OCI-LY7 (cell line): ENCODE measurements at regions not wholly inside any gene's neighbourhood (a gene's known extent, or its start where the extent isn't known, plus 50 kb on each side); places are given as distances from the start of the nearest gene placed in this dataset.

Experiments
- CTCF ChIP-seq: fragments of 200-600 bp; sonication (generic); conservative IDR thresholded peaks from 2 replicates; pipeline ENCODE4 v1.5.1; 2014; ENCODE audit warnings: mild to moderate bottlenecking, antibody characterized with exemption, low read length, moderate library complexity, mixed read lengths
- EZH2phosphoT487 ChIP-seq: fragments of 200-600 bp; sonication (generic); IDR thresholded peaks from 2 replicates; pipeline ENCODE4 v1.6.1; 2018; ENCODE audit warnings: low read depth, borderline replicate concordance, mild to moderate bottlenecking, mixed run types, antibody characterized with exemption, low read length, moderate library complexity, mixed read lengths

- TF ChIP-seq CTCF (no peak), EZH2phosphoT487 (no peak)
Observed at GRCh38 chr17:12478311-12478710, 187.4 kb upstream of the MYOCD start.
